ENCODE measurements at regions not wholly inside any gene's neighbourhood (a gene's known extent, or its start where the extent isn't known, plus 50 kb on each side); places are given as distances from the start of the nearest gene placed in this dataset.

- TF ChIP-seq ELF4 (IDR thresholded peaks at IDR 0.05) (no peak), LEF1 (IDR thresholded peaks at IDR 0.05; ENCODE audit: borderline replicate concordance) (no peak), FOXM1 (IDR thresholded peaks at IDR 0.05; ENCODE audit: borderline replicate concordance) (no peak), BHLHE40 (IDR thresholded peaks at IDR 0.05; ENCODE audit: borderline replicate concordance) (no peak), SP1 (IDR thresholded peaks at IDR 0.05) (no peak), TARDBP (IDR thresholded peaks at IDR 0.05) (no peak), SUZ12 (IDR thresholded peaks at IDR 0.05) (no peak), FOXA1 (IDR thresholded peaks at IDR 0.05) (no peak), HDGF (IDR thresholded peaks at IDR 0.05; ENCODE audit: borderline replicate concordance) (no peak), NFRKB (IDR thresholded peaks at IDR 0.05) (no peak), L3MBTL2 (conservative IDR thresholded peaks at IDR 0.05) (no peak), ARNT (IDR thresholded peaks at IDR 0.05) (no peak)
Observed at GRCh38 chr17:79362772-79363305, 248.0 kb downstream of the RBFOX3 start.
